HG02588 (cell line): ENCODE measurements at regions not wholly inside any gene's neighbourhood (a gene's known extent, or its start where the extent isn't known, plus 50 kb on each side); places are given as distances from the start of the nearest gene placed in this dataset.
"Not testable (repeated sequence)": the region's sequence is repeated elsewhere in the genome, so short reads cannot be mapped to it uniquely, and the experiment has no call there.

Source experiments
- ATAC-seq: cut with Tn5 transposase; IDR thresholded peaks from one replicate; pipeline ENCODE4 v1.9.1; 2021; ENCODE audit warnings: mild to moderate bottlenecking, moderate library complexity; ENCODE audit not compliant: unreplicated experiment

DNA sequence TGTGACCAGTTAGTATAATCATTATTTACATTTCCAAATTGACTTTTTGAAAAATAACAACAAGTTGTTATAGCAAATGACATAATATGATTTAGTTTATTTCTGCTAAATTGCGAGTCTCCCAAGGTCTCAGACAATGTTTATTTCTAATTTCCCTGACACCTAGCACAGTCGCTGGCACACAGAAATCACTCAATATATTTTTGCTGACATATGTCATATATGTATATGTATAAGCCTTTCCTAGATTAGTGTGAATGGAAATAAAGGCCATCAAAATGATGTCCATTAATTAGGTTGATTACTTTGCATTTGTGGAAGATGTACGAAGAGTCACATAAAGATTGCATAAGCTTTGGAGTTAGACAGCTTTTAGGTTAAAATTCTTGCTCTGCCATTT lies 136.7 kb upstream of the CDH2 start:
- no peak for ATAC-seq

DNA sequence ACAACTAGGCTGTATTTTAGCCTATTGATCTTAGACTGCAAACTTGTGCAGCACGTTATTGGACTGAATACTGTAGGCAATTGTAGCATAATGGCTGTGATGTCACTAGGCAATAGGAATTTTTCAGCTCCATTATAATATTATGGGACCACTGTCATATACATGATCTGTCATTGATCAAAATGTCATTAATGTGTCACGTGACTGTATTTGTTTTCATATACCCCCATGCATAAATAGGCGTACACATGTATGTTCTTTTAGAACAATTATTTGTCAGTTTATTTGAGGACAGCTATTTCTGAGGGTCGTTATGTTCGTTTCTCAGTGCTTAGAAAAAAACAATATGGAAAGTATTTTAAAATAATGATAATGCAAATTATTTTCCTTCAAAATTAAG lies 111.9 kb upstream of the CDH2 start:
- no peak for ATAC-seq

DNA sequence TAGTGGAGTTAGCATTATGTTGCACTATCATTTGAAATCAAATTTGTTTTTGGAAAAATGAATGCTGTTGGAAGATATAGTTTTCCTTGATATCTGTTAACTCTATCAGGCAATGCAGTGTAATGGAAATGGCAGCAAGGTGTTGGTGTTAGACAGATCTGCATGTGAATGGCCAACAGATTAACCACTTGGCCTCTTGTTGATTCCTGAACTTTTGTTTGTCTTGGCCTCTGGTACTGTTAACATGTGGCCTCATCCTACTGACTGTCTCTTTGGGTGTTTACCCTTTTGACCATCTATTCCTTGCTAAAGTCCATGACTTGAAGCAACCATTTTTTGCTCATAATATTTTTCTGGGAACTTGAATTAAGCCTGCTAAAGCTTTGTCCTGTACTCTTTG lies 110.2 kb upstream of the CDH2 start:
- no peak for ATAC-seq

DNA sequence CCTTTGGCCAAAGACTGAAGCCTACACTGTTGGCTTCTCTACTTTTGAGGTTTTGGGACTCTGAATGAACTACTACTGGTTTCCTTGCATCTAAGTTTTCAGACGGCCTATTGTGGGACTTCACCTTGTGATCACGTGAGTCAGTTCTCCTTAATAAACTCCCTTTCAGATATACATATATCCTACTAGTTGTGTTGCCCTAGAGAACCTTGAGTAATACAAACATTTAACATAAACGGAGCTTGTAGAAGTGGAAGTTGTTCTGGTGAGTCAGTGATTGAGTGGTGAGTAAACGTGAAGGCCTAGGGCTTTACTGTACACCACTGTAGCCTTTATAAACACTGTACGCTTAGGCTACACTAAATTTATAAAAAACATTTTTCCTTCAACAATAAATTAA lies 107.2 kb upstream of the CDH2 start:
- ATAC-seq = no peak

DNA sequence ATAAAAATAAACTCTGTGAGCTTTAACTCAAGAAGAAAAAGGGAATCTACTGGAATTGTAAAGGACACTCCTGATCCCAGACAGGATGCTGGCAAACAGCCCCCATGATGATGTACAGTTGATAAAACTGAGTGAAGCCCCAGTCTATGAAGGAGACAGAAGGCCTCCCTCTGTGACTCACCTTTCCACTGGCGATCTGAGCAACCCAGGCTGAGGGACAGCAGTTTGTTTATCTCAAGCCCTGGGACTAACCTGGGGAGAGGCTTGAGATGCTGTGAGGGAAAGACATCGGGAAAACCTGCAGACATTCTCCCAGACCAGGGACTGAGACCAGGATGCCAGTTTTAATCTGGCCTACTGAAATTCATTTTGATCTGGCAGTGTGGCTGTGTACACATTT lies 104.5 kb upstream of the CDH2 start:
- no peak for ATAC-seq

DNA sequence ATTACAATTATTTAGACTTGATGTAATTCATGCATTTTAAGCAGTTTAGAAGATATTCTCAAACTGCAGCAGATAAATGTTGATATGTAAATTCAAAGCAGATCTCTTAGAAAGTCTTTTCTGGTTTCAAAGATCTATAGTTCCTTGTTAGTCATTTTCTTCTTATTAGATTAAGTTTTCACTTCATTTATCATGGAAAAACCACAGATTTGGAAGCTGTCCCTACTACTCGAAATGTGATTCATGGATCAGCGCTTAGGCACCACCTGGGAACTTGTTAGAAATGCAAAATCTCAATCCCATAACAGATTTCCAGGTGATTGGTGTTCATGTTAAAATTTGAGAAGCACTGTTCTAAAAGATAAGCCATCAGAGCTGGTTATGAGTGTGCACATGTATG lies 92.8 kb upstream of the CDH2 start:
- ATAC-seq = no peak

DNA sequence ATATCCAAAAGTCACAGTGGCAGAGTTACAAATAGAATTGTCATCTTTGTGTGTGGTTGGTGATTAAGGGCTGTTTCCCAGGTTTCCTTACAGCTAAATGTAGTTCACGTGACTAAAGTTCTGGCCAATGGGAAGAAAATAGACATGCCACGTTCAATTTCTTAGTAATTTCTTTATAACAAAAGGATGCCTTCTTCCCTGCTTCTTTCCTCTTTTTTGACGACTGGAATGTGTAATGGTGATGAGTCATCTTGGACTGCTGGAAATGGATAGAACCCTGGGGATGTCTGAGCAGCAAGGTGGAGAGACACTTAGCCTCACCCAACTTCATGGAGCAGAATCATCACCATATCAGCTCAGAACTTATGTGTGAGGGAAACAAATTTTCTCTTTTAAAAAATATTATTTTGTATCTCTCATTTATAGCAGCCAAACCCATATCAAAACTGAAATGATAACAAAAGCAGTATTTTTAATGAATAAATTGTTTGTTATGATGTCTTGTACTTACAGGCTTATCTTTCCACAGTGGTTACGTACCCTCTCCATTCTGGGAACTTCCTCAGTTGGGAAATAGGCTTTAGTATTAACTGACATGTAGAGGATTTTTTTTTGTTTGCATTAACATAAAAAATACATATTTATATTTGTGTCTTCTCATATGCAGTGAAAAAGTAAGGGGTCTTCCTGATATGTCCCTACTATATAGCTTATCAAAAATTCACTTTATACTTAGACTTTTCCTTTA lies 91.1 kb upstream of the CDH2 start:
- no peak for ATAC-seq

DNA sequence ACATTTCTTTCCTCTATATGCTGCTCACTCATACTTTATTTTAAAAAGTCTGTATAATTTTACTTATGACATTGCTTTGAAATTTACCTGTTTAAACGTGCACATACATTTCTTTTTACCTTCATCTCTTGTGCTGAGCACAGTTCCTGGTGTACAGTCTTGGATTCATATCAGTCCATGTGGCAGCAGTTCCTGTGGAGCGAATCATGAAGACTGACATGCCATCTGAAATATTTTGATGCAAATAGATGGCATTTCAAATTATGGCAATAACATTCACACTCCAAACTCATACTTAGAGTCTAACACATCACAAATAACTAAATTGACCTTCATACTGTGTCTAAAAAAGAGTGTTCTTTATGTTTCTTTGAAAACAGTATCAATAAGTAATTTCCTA lies 90.3 kb upstream of the CDH2 start:
- ATAC-seq = no peak

DNA sequence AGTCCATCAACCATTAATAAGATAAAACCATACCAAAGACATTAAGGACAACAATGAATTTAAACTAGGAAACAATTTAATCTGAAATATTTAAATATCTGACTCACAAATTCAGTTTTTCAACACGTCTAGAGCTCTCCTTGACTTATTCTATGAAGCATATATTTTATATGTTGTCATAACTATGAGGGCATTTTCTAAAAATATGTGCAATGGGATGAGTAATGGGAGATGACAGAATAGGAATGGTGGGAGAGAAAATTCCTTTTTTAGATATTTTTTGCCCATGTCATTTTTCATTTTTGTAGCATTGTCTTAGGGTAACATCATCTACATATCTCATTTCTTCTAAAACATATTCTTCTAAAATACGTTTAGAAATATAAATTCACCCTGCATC lies 79.2 kb upstream of the CDH2 start:
- ATAC-seq = no peak

DNA sequence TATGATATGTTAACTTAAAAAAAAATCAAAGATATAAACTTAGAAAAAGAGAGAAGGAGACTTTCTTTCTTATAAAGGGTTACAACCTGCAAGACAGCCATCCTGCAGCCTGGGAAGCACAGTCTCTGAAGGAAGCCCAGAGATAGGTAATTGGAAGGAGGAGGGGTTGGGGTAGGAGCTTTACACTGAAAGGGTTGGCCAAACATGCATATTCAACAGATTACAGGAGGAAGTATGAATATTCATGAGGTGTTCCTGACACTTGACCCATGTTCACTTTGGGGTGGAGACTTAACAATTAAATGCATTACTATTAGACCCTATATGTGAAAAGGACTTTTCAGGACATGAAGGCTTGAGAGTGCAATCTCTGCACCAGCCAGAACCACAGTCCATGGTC lies 71.7 kb upstream of the CDH2 start:
- no peak for ATAC-seq

DNA sequence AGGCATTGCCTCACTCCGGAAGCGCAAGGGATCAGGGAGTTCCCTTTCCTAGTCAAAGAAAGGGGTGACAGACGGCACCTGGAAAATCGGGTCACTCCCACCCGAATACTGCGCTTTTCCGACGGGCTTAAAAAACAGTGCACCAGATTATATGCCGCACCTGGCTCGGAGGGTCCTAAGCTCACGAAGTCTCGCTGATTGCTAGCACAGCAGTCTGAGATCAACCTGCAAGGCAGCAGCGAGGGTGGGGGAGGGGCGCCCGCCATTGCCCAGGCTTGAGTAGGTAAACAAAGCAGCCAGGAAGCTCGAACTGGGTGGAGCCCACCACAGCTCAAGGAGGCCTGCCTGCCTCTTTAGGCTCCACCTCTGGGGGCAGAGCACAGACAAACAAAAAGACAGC lies 63.7 kb upstream of the CDH2 start:
- ATAC-seq = not testable (repeated sequence)

DNA sequence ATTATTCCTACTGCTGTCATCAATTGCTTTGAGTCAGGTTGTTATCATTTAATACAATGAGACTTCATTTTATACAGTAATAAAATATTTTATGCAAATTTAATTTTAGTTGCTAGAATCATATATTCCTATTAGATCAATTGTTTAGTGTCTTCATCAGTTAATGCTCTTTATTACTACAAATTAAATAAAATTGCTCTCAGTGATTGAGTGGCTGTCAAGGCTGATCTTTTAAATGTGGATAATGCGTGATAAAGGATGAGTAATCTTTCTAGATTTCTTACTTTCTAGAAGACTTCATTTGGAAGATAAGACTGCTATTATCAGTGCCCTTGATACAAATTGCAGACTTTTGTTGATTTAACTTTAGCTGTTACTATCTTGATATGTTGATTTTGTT lies 59.6 kb upstream of the CDH2 start:
- ATAC-seq = no peak
